ENCODE measurements at regions not wholly inside any gene's neighbourhood (a gene's known extent, or its start where the extent isn't known, plus 50 kb on each side); places are given as distances from the start of the nearest gene placed in this dataset.

- TF ChIP-seq CTCF (conservative IDR thresholded peaks at IDR 0.05; ENCODE audit: low read length), result no peak
- TF ChIP-seq EZH2phosphoT487 (IDR thresholded peaks at IDR 0.05; ENCODE audit: borderline replicate concordance), result no peak
These were observed 241.8 kb downstream of the FBXO8 start for GRCh38 chr4:174041555-174042105.

Measured in Loucy (cell line).